Endothelial cell of umbilical vein (primary cell): ENCODE measurements at regions not wholly inside any gene's neighbourhood (a gene's known extent, or its start where the extent isn't known, plus 50 kb on each side); places are given as distances from the start of the nearest gene placed in this dataset.

Experiments
- BruUV-seq: library from RNA; stranded (reverse); fragments of 400-500 nt; replicated peaks from 2 replicates; lab custom pipeline; 2021; lab: Mats Ljungman, UMichigan
- CTCF ChIA-PET: fragments of 300-600, 350-600 bp; sonication (Branson Sonifier 250); formaldehyde crosslinking; loops from one replicate; lab custom pipeline; 2021; ENCODE audit warnings: antibody characterized with exemption, inconsistent platforms; lab: Charles Lee
- POLR2A ChIA-PET: fragments of 300-600, 350-600 bp; sonication (Branson Sonifier 250); formaldehyde crosslinking; loops from one replicate; lab custom pipeline; 2021; ENCODE audit warnings: antibody characterized with exemption, inconsistent platforms; lab: Charles Lee
- DNase-seq: peaks from one replicate; pipeline ENCODE4 v3.0.0-alpha.2; 2011; ENCODE audit warnings: low read depth, low spot score
- FAIRE-seq: peaks from 2 replicates; lab custom pipeline; 2011; peaks lifted over from hg19 to GRCh38; lab: Jason Lieb, UNC
- H2AFZ ChIP-seq: 2 replicates; pipeline ENCODE4 v1.6.0; 2012; ENCODE audit warnings: low read depth, low read length, control low read depth, inconsistent platforms
- H3K27ac ChIP-seq: 2 replicates; pipeline ENCODE4 v1.5.1; 2011; ENCODE audit warnings: low read depth, mild to moderate bottlenecking, control low read depth, low read length, moderate library complexity; ENCODE audit not compliant: insufficient read depth
- H3K27me3 ChIP-seq, 2 experiments: 2 replicates each; pipeline versions ENCODE4 v1.6.0 to v1.6.1; 2011; ENCODE audit warnings: low read length in 2 of 2, mixed read lengths in 1 of 2; ENCODE audit not compliant: control insufficient read depth in 2 of 2, insufficient read depth in 2 of 2
- H3K36me3 ChIP-seq, 2 experiments: 2 replicates in 1 of 2; 3 replicates in 1 of 2; pipeline ENCODE4 v1.5.1; 2011; ENCODE audit warnings: low read length in 2 of 2, mild to moderate bottlenecking in 1 of 2, moderate library complexity in 1 of 2; ENCODE audit not compliant: control insufficient read depth in 2 of 2, insufficient read depth in 2 of 2; ENCODE audit errors: extremely low read depth in 1 of 2
- H3K4me1 ChIP-seq: 3 replicates; pipeline ENCODE4 v1.5.1; 2011; ENCODE audit warnings: mild to moderate bottlenecking, low read length; ENCODE audit not compliant: control insufficient read depth, insufficient read depth; ENCODE audit errors: extremely low read depth
- H3K4me2 ChIP-seq: 2 replicates; pipeline ENCODE4 v1.6.1; 2011; ENCODE audit warnings: low read length, control low read depth, mixed read lengths; ENCODE audit not compliant: insufficient read depth
- H3K4me3 ChIP-seq, 3 experiments: fragments of 200-600 bp in 1 of 3; sonication (generic), shearing (Covaris generic) in 1 of 3; replicated peaks in 1 of 3; 2 replicates each; pipeline ENCODE4 v1.5.1; 2011 to 2016; ENCODE audit warnings: control low read depth in 3 of 3, low read length in 3 of 3, mild to moderate bottlenecking in 2 of 3, inconsistent platforms in 1 of 3, low read depth in 1 of 3, moderate library complexity in 1 of 3; ENCODE audit not compliant: insufficient read depth in 1 of 3
- H3K79me2 ChIP-seq: 2 replicates; pipeline ENCODE4 v1.6.0; 2012; ENCODE audit warnings: low read length, inconsistent platforms; ENCODE audit not compliant: control insufficient read depth, insufficient read depth
- H3K9ac ChIP-seq: replicated peaks from 2 replicates; pipeline ENCODE3; 2011; ENCODE audit warnings: low read length, control low read depth; ENCODE audit not compliant: insufficient read depth; ENCODE audit errors: extremely low read depth
- H3K9me1 ChIP-seq: replicated peaks from 3 replicates; pipeline ENCODE4 v1.6.0; 2011; ENCODE audit warnings: mild to moderate bottlenecking, low read length; ENCODE audit not compliant: control insufficient read depth, insufficient read depth; ENCODE audit errors: extremely low read depth
- H3K9me3 ChIP-seq: replicated peaks from 2 replicates; pipeline ENCODE4 v1.5.1; 2012; ENCODE audit warnings: low read length, inconsistent platforms; ENCODE audit not compliant: control insufficient read depth, insufficient read depth
- H4K20me1 ChIP-seq: replicated peaks from 2 replicates; pipeline ENCODE3; 2011; ENCODE audit warnings: mild to moderate bottlenecking, low read length; ENCODE audit not compliant: control insufficient read depth, insufficient read depth; ENCODE audit errors: extremely low read depth
- EZH2 ChIP-seq: IDR thresholded peaks from 2 replicates; pipeline ENCODE4 v1.6.1; 2012; ENCODE audit warnings: borderline replicate concordance, low read depth, mild to moderate bottlenecking, moderate library complexity, low read length, inconsistent platforms; ENCODE audit not compliant: severe bottlenecking
- FOS ChIP-seq: IDR thresholded peaks from 2 replicates; pipeline ENCODE4 v1.6.1; 2011; ENCODE audit warnings: mild to moderate bottlenecking, low read length, moderate library complexity, borderline replicate concordance; ENCODE audit not compliant: insufficient read depth
- GATA2 ChIP-seq: IDR thresholded peaks from 2 replicates; pipeline ENCODE4 v1.7.0; 2011; ENCODE audit warnings: low read depth, mild to moderate bottlenecking, moderate library complexity, mixed read lengths, low read length; ENCODE audit not compliant: insufficient read length, insufficient read depth
- MYC ChIP-seq: IDR thresholded peaks from one replicate; pipeline ENCODE4 v1.6.1; 2011; ENCODE audit warnings: mild to moderate bottlenecking, low read depth, low read length
- POLR2A ChIP-seq: IDR thresholded peaks from 2 replicates; pipeline ENCODE4 v1.6.1; 2012; ENCODE audit warnings: low read depth, mild to moderate bottlenecking, control low read depth, low read length
- POLR2AphosphoS5 ChIP-seq: IDR thresholded peaks from 2 replicates; pipeline ENCODE4 v1.6.1; 2012; ENCODE audit warnings: low read depth, mild to moderate bottlenecking, control low read depth, low read length, moderate library complexity; ENCODE audit not compliant: insufficient read depth
- dilution Hi-C: fragments of 300-500 bp; cut with MboI; formaldehyde crosslinking; loops from one replicate; pipeline ENCODE4 v1.15.0; 2019; ENCODE audit warnings: low sequenced_read_pairs; ENCODE audit not compliant: extremely low pct_ligation_motif_present
- intact Hi-C: fragments of 100-400 bp; cut with micrococcal nuclease; formaldehyde crosslinking; loops from one replicate; pipeline ENCODE4 v1.10.0; 2022
- TF ChIP-seq, protein P1 (sequence below): IDR thresholded peaks from 2 replicates; pipeline ENCODE4 v1.6.1; 2011; ENCODE audit not compliant: insufficient read depth, insufficient read length
- TF ChIP-seq, protein P2 (sequence below), 2 donors: IDR thresholded peaks; 1 replicate in 1 of 2; 2 replicates in 1 of 2; pipeline ENCODE4 v1.5.1; 2011; ENCODE audit warnings: low read length in 2 of 2, mild to moderate bottlenecking in 2 of 2, moderate library complexity in 2 of 2, control low read depth in 1 of 2, inconsistent platforms in 1 of 2, low read depth in 1 of 2; ENCODE audit not compliant: insufficient read depth in 1 of 2; ENCODE audit errors: extremely low read depth in 1 of 2

DNA sequence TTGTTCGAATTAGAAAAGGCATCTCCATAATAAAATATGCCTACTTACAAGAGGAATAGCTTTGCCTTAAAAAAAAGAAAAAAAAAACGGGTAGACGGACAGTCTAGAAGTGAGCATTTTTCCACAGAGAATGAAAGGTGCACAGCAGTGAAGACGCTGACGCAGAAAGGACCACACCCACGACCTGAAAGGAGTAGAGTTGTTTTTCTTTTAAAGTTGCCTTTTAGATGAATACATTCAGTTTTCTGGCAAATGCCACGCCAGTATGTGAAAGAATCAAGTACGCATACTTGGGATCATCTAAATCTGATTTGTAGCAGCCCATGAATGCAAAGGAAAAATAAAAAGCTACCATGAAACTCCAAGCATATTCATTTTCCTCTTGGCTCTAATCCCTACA, 809.2 kb upstream of the SOX11 start:
- dilution Hi-C loops (no loop called here), intact Hi-C loops (no loop called here)
- no peaks in the 10 kb centered on the region for H3K79me2 ChIP-seq
- no peak overlapping the region for H2AFZ ChIP-seq
- no peaks in the 10 kb centered on the region for H4K20me1 ChIP-seq
- CTCF ChIA-PET, result no interaction called here
- no peaks in the 10 kb centered on the region for H3K4me1 ChIP-seq
- no peak overlapping the region for H3K4me3 ChIP-seq
- no peaks in the 10 kb centered on the region for H3K36me3 ChIP-seq
- H3K9me3 ChIP-seq, result no peaks in the 10 kb centered on the region
- no TSS peak for BruUV-seq
- no peak overlapping the region for H3K9ac ChIP-seq
- H3K4me2 ChIP-seq, result no peak overlapping the region
- no peaks in the 10 kb centered on the region for H3K27me3 ChIP-seq
- POLR2A ChIA-PET, result no interaction called here
- no peaks in the 10 kb centered on the region for H3K9me1 ChIP-seq
- no peak for DNase-seq
- FAIRE-seq, result no peak
- no peak for TF ChIP-seq EZH2
- no peak for TF ChIP-seq POLR2AphosphoS5
- TF ChIP-seq, protein P1, sequence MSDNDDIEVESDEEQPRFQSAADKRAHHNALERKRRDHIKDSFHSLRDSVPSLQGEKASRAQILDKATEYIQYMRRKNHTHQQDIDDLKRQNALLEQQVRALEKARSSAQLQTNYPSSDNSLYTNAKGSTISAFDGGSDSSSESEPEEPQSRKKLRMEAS, result no peak
- TF ChIP-seq MYC, result no peak
- TF ChIP-seq FOS, result no peak
- TF ChIP-seq, protein P2, sequence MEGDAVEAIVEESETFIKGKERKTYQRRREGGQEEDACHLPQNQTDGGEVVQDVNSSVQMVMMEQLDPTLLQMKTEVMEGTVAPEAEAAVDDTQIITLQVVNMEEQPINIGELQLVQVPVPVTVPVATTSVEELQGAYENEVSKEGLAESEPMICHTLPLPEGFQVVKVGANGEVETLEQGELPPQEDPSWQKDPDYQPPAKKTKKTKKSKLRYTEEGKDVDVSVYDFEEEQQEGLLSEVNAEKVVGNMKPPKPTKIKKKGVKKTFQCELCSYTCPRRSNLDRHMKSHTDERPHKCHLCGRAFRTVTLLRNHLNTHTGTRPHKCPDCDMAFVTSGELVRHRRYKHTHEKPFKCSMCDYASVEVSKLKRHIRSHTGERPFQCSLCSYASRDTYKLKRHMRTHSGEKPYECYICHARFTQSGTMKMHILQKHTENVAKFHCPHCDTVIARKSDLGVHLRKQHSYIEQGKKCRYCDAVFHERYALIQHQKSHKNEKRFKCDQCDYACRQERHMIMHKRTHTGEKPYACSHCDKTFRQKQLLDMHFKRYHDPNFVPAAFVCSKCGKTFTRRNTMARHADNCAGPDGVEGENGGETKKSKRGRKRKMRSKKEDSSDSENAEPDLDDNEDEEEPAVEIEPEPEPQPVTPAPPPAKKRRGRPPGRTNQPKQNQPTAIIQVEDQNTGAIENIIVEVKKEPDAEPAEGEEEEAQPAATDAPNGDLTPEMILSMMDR (IDR thresholded peaks at IDR 0.05; ENCODE audit: extremely low read depth in 1 of 2, insufficient read depth in 1 of 2, low read depth in 1 of 2, low read length in 2 of 2), result no peak
- no peak for TF ChIP-seq GATA2
- TF ChIP-seq POLR2A, result no peak
- H3K27ac ChIP-seq, result no peak overlapping the region
